Neural crest cell (in vitro differentiated cells): ENCODE measurements at regions not wholly inside any gene's neighbourhood (a gene's known extent, or its start where the extent isn't known, plus 50 kb on each side); places are given as distances from the start of the nearest gene placed in this dataset.

Experiments used
- DNase-seq: peaks from one replicate; pipeline ENCODE4 v3.0.0; 2021; ENCODE audit warnings: low read depth, mixed read lengths, low spot score
- H3K27ac Mint-ChIP-seq: one replicate; pipeline ENCODE4 v1.8.0; 2021; ENCODE audit warnings: mild to moderate bottlenecking, mixed read lengths; ENCODE audit not compliant: unreplicated experiment
- H3K27me3 Mint-ChIP-seq: 2 replicates; pipeline ENCODE4 v1.8.0; 2021; ENCODE audit warnings: low read depth, mild to moderate bottlenecking, mixed read lengths
- H3K36me3 Mint-ChIP-seq: 2 replicates; pipeline ENCODE4 v1.8.0; 2021; ENCODE audit warnings: low read depth, mild to moderate bottlenecking, mixed read lengths
- H3K4me1 Mint-ChIP-seq: 2 replicates; pipeline ENCODE4 v1.8.0; 2021; ENCODE audit warnings: mixed read lengths
- H3K4me3 Mint-ChIP-seq: one replicate; pipeline ENCODE4 v1.8.0; 2021; ENCODE audit warnings: mild to moderate bottlenecking, mixed read lengths
- H3K9me3 Mint-ChIP-seq: 2 replicates; pipeline ENCODE4 v1.8.0; 2021; ENCODE audit warnings: mixed read lengths
- TF ChIP-seq, protein P1 (sequence below): fragments of 200-600 bp; sonication (generic); conservative IDR thresholded peaks from 2 replicates; pipeline ENCODE4 v1.5.0; 2021; ENCODE audit warnings: antibody characterized with exemption, mild to moderate bottlenecking

DNA sequence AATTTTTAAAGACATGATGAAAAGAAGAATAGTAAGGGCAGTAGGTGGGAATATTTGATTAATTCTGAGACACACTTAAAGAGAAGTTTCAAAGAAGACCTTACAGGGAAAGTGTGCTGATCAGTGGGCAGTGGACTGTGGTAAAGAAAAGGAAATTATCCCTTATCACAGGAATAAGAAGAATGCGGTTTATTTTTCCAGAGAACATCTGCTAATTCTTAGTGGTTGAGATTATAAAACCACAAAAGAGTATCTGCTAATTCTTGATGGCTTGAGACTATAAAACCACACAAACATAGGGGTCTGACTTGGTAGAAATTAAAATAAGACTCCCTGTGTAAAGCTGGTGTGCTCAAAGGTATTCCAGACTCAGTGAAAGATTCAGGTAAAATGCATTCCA is 60.0 kb upstream of the KCTD3 start:
- H3K4me3 Mint-ChIP-seq, result no peak overlapping the region
- peaks cover 6% of the 10 kb centered on the region for H3K36me3 Mint-ChIP-seq
- DNase-seq, result no peak
- no peaks in the 10 kb centered on the region for H3K27me3 Mint-ChIP-seq
- H3K9me3 Mint-ChIP-seq, result peaks cover 10% of the 10 kb centered on the region
- H3K27ac Mint-ChIP-seq, result no peak overlapping the region
- TF ChIP-seq, protein P1, sequence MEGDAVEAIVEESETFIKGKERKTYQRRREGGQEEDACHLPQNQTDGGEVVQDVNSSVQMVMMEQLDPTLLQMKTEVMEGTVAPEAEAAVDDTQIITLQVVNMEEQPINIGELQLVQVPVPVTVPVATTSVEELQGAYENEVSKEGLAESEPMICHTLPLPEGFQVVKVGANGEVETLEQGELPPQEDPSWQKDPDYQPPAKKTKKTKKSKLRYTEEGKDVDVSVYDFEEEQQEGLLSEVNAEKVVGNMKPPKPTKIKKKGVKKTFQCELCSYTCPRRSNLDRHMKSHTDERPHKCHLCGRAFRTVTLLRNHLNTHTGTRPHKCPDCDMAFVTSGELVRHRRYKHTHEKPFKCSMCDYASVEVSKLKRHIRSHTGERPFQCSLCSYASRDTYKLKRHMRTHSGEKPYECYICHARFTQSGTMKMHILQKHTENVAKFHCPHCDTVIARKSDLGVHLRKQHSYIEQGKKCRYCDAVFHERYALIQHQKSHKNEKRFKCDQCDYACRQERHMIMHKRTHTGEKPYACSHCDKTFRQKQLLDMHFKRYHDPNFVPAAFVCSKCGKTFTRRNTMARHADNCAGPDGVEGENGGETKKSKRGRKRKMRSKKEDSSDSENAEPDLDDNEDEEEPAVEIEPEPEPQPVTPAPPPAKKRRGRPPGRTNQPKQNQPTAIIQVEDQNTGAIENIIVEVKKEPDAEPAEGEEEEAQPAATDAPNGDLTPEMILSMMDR, result no peak
- no peaks in the 10 kb centered on the region for H3K4me1 Mint-ChIP-seq

DNA sequence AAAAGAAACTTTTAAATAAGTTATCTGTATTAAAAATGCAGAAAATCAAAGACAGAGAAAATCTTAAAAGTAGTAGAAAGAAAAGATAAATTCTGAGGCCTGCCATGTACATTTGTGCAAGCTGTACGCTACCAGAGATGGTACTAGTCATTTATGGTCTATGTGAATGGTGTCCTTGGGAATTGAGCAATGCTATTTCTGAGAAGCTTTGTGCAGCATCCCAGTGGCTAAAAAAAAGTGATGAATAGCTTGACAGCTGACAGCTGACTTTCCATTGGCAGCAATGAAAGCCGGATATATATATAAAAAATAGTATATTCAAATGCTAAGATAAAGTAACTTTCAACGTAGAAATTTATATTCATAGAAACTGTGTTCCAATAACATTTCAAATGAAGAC is 58.8 kb upstream of the KCTD3 start:
- H3K4me3 Mint-ChIP-seq, result no peak overlapping the region
- no peak for DNase-seq
- H3K4me1 Mint-ChIP-seq, result no peaks in the 10 kb centered on the region
- peaks cover 6% of the 10 kb centered on the region for H3K36me3 Mint-ChIP-seq
- no peaks in the 10 kb centered on the region for H3K27me3 Mint-ChIP-seq
- TF ChIP-seq, protein P1, result no peak
- H3K9me3 Mint-ChIP-seq, result peaks cover 18% of the 10 kb centered on the region
- H3K27ac Mint-ChIP-seq, result no peak overlapping the region
